Naive B cell (primary cell): ENCODE measurements at regions not wholly inside any gene's neighbourhood (a gene's known extent, or its start where the extent isn't known, plus 50 kb on each side); places are given as distances from the start of the nearest gene placed in this dataset.

Experiments
- ATAC-seq, 2 donors: fragments of 150-1000 bp; cut with Tn5 transposase; 2 replicates each; pipeline ENCODE4 v1.10.0; 2021; ENCODE audit warnings: low read depth in 2 of 2, mild to moderate bottlenecking in 2 of 2, moderate library complexity in 2 of 2
- DNase-seq: peaks from one replicate; pipeline ENCODE4 v3.0.0; 2022
- H3K27ac Mint-ChIP-seq, 6 donors: one replicate each; pipeline ENCODE4 v1.8.0; 2020 to 2022; ENCODE audit warnings: mild to moderate bottlenecking in 6 of 6, mixed read lengths in 6 of 6, moderate library complexity in 5 of 6, inconsistent platforms in 2 of 6
- H3K27me3 Mint-ChIP-seq, 3 donors: one replicate each; pipeline ENCODE4 v1.8.0; 2021 to 2022; ENCODE audit warnings: mixed read lengths in 3 of 3, mild to moderate bottlenecking in 1 of 3
- H3K36me3 Mint-ChIP-seq, 2 donors: one replicate each; pipeline ENCODE4 v1.8.0; 2020 to 2022; ENCODE audit warnings: mixed read lengths in 2 of 2, inconsistent platforms in 1 of 2, mild to moderate bottlenecking in 1 of 2
- H3K4me1 Mint-ChIP-seq, 3 donors: one replicate each; pipeline ENCODE4 v1.8.0; 2020 to 2022; ENCODE audit warnings: mixed read lengths in 3 of 3, inconsistent platforms in 1 of 3, mild to moderate bottlenecking in 1 of 3, moderate library complexity in 1 of 3
- H3K4me3 Mint-ChIP-seq, 8 donors: one replicate each; pipeline ENCODE4 v1.8.0; 2020 to 2022; ENCODE audit warnings: mild to moderate bottlenecking in 8 of 8, mixed read lengths in 8 of 8, moderate library complexity in 8 of 8, inconsistent platforms in 2 of 8
- H3K9me3 Mint-ChIP-seq, 7 donors: one replicate each; pipeline ENCODE4 v1.8.0; 2020 to 2022; ENCODE audit warnings: mixed read lengths in 7 of 7, mild to moderate bottlenecking in 5 of 7, inconsistent platforms in 2 of 7, moderate library complexity in 1 of 7

GRCh38 chr1:229812148-229812547, 186.1 kb downstream of the URB2 start:
- DNase-seq (no peak), ATAC-seq (no peak)
- Mint-ChIP-seq H3K4me3 (no peak overlapping the region), H3K27me3 (peaks cover 19 to 32% (median 25%) of the 10 kb centered on the region in 3 donors), H3K27ac (no peak overlapping the region), H3K36me3 (peaks cover 10 to 24% of the 10 kb centered on the region in 2 donors), H3K4me1 (peaks cover 0 to 2% (median 0%) of the 10 kb centered on the region in 3 donors), H3K9me3 (peaks cover 5 to 30% (median 21%) of the 10 kb centered on the region in 7 donors)

GRCh38 chr1:229812693-229813092, 186.6 kb downstream of the URB2 start:
- H3K36me3 Mint-ChIP-seq, result peaks cover 10 to 24% of the 10 kb centered on the region in 2 donors
- H3K27ac Mint-ChIP-seq, result no peak overlapping the region
- ATAC-seq, result no peak
- no peak overlapping the region for H3K4me3 Mint-ChIP-seq
- DNase-seq, result no peak
- peaks cover 17 to 38% (median 25%) of the 10 kb centered on the region in 3 donors for H3K27me3 Mint-ChIP-seq
- peaks cover 0 to 2% (median 0%) of the 10 kb centered on the region in 3 donors for H3K4me1 Mint-ChIP-seq
- H3K9me3 Mint-ChIP-seq, result peaks cover 5 to 29% (median 23%) of the 10 kb centered on the region in 7 donors

GRCh38 chr1:229815076-229815475, 189.0 kb downstream of the URB2 start:
- Mint-ChIP-seq H3K4me1 (peaks cover 0 to 2% (median 0%) of the 10 kb centered on the region in 3 donors), H3K4me3 (no peak overlapping the region), H3K9me3 (peaks cover 5 to 28% (median 19%) of the 10 kb centered on the region in 7 donors), H3K27me3 (peaks cover 17 to 31% (median 22%) of the 10 kb centered on the region in 3 donors), H3K27ac (peak overlapping the region in 1 of 6 donors; percentile 0), H3K36me3 (peaks cover 7 to 11% of the 10 kb centered on the region in 2 donors)
- ATAC-seq (no peak), DNase-seq (no peak)

GRCh38 chr1:229815961-229816360, 189.9 kb downstream of the URB2 start:
- no peak overlapping the region for H3K4me3 Mint-ChIP-seq
- H3K36me3 Mint-ChIP-seq, result peaks cover 2 to 4% of the 10 kb centered on the region in 2 donors
- ATAC-seq (no peak), DNase-seq (no peak)
- peaks cover 0 to 2% (median 0%) of the 10 kb centered on the region in 3 donors for H3K4me1 Mint-ChIP-seq
- peaks cover 14 to 24% (median 17%) of the 10 kb centered on the region in 3 donors for H3K27me3 Mint-ChIP-seq
- peak overlapping the region in 1 of 6 donors; percentile 58 for H3K27ac Mint-ChIP-seq
- peaks cover 2 to 19% (median 14%) of the 10 kb centered on the region in 7 donors for H3K9me3 Mint-ChIP-seq

GRCh38 chr1:229817936-229818335, 191.9 kb downstream of the URB2 start:
- H3K4me3 Mint-ChIP-seq, result no peak overlapping the region
- no peak for ATAC-seq

GRCh38 chr1:229819091-229819490, 193.0 kb downstream of the URB2 start:
- ATAC-seq (no peak), DNase-seq (no peak)
- Mint-ChIP-seq H3K27ac (no peak overlapping the region), H3K27me3 (peaks cover 7 to 21% (median 10%) of the 10 kb centered on the region in 3 donors), H3K36me3 (peaks cover 0 to 4% of the 10 kb centered on the region in 2 donors), H3K9me3 (peaks cover 2 to 15% (median 9%) of the 10 kb centered on the region in 7 donors), H3K4me3 (no peak overlapping the region), H3K4me1 (no peaks in the 10 kb centered on the region)

More at GRCh38 chr1:229817936-229818335, 191.9 kb downstream of the URB2 start:
- Mint-ChIP-seq H3K9me3 (peaks cover 2 to 15% (median 9%) of the 10 kb centered on the region in 7 donors), H3K27me3 (peaks cover 7 to 21% (median 11%) of the 10 kb centered on the region in 3 donors), H3K36me3 (peaks cover 0 to 4% of the 10 kb centered on the region in 2 donors), H3K27ac (peak overlapping the region in 1 of 6 donors; percentile 53), H3K4me1 (no peaks in the 10 kb centered on the region)
- DNase-seq, result no peak

- peaks cover 0 to 14% (median 7%) of the 10 kb centered on the region in 3 donors for H3K27me3 Mint-ChIP-seq
These were observed 196.0 kb downstream of the URB2 start for GRCh38 chr1:229822026-229822425.

GRCh38 chr1:229825042-229825441, 199.0 kb downstream of the URB2 start:
- DNase-seq (no peak), ATAC-seq (no peak)
- Mint-ChIP-seq H3K36me3 (peaks cover 0 to 23% of the 10 kb centered on the region in 2 donors), H3K4me1 (peaks cover 0 to 4% (median 0%) of the 10 kb centered on the region in 3 donors), H3K27me3 (peaks cover 0 to 8% (median 0%) of the 10 kb centered on the region in 3 donors), H3K9me3 (peaks cover 6 to 18% (median 11%) of the 10 kb centered on the region in 7 donors), H3K4me3 (no peak overlapping the region), H3K27ac (peak overlapping the region in 1 of 6 donors; percentile 9)

More at GRCh38 chr1:229822026-229822425, 196.0 kb downstream of the URB2 start:
- Mint-ChIP-seq H3K4me1 (peaks cover 0 to 4% (median 0%) of the 10 kb centered on the region in 3 donors), H3K27ac (no peak overlapping the region), H3K36me3 (peaks cover 4 to 9% of the 10 kb centered on the region in 2 donors), H3K9me3 (peaks cover 10 to 23% (median 14%) of the 10 kb centered on the region in 7 donors), H3K4me3 (no peak overlapping the region)
- DNase-seq (no peak), ATAC-seq (no peak)

GRCh38 chr1:229828461-229828860, 202.4 kb downstream of the URB2 start:
- H3K9me3 Mint-ChIP-seq, result peaks cover 6 to 18% (median 11%) of the 10 kb centered on the region in 7 donors
- peaks cover 0 to 4% (median 0%) of the 10 kb centered on the region in 3 donors for H3K4me1 Mint-ChIP-seq
- H3K27ac Mint-ChIP-seq, result no peak overlapping the region
- H3K36me3 Mint-ChIP-seq, result peaks cover 13 to 31% of the 10 kb centered on the region in 2 donors
- peaks cover 0 to 29% (median 5%) of the 10 kb centered on the region in 3 donors for H3K27me3 Mint-ChIP-seq
- H3K4me3 Mint-ChIP-seq, result no peak overlapping the region
- ATAC-seq (no peak), DNase-seq (no peak)

- Mint-ChIP-seq H3K4me1 (no peaks in the 10 kb centered on the region), H3K9me3 (peaks cover 0 to 6% (median 3%) of the 10 kb centered on the region in 7 donors), H3K27me3 (peaks cover 5 to 28% (median 6%) of the 10 kb centered on the region in 3 donors), H3K4me3 (no peak overlapping the region), H3K36me3 (peaks cover 13 to 15% of the 10 kb centered on the region in 2 donors), H3K27ac (peak overlapping the region in 1 of 6 donors; percentile 31)
- ATAC-seq, result no peak
- DNase-seq, result no peak
These were observed 206.6 kb downstream of the URB2 start for GRCh38 chr1:229832695-229833094.

GRCh38 chr1:229834230-229834629, 208.2 kb downstream of the URB2 start:
- H3K9me3 Mint-ChIP-seq, result peaks cover 0 to 2% (median 0%) of the 10 kb centered on the region in 7 donors
- H3K36me3 Mint-ChIP-seq, result peaks cover 8 to 13% of the 10 kb centered on the region in 2 donors
- no peak overlapping the region for H3K27ac Mint-ChIP-seq
- no peak for ATAC-seq
- no peaks in the 10 kb centered on the region for H3K4me1 Mint-ChIP-seq
- peaks cover 5 to 21% (median 6%) of the 10 kb centered on the region in 3 donors for H3K27me3 Mint-ChIP-seq
- no peak for DNase-seq
- H3K4me3 Mint-ChIP-seq, result no peak overlapping the region

- H3K36me3 Mint-ChIP-seq, result peaks cover 8 to 13% of the 10 kb centered on the region in 2 donors
- no peak overlapping the region for H3K4me3 Mint-ChIP-seq
- ATAC-seq (no peak), DNase-seq (no peak)
- H3K9me3 Mint-ChIP-seq, result peaks cover 0 to 2% (median 0%) of the 10 kb centered on the region in 7 donors
- peaks cover 5 to 21% (median 6%) of the 10 kb centered on the region in 3 donors for H3K27me3 Mint-ChIP-seq
- H3K27ac Mint-ChIP-seq, result no peak overlapping the region
- H3K4me1 Mint-ChIP-seq, result peaks cover 0 to 10% (median 0%) of the 10 kb centered on the region in 3 donors
These were observed 209.2 kb downstream of the URB2 start for GRCh38 chr1:229835226-229835625.

- Mint-ChIP-seq H3K27me3 (peaks cover 5 to 13% (median 6%) of the 10 kb centered on the region in 3 donors), H3K4me3 (no peak overlapping the region), H3K36me3 (peaks cover under 1 to 7% of the 10 kb centered on the region in 2 donors), H3K4me1 (peaks cover 3 to 21% (median 6%) of the 10 kb centered on the region in 3 donors), H3K27ac (no peak overlapping the region), H3K9me3 (peaks cover 0 to 2% (median 0%) of the 10 kb centered on the region in 7 donors)
- no peak for DNase-seq
- ATAC-seq, result no peak
These were observed 210.3 kb downstream of the URB2 start for GRCh38 chr1:229836324-229836723.

GRCh38 chr1:229838204-229838603, 212.2 kb downstream of the URB2 start:
- Mint-ChIP-seq H3K27me3 (peaks cover 0 to 6% (median 0%) of the 10 kb centered on the region in 3 donors), H3K27ac (no peak overlapping the region), H3K4me1 (peaks cover 10 to 30% (median 13%) of the 10 kb centered on the region in 3 donors), H3K9me3 (peaks cover 0 to 2% (median 0%) of the 10 kb centered on the region in 7 donors), H3K36me3 (no peaks in the 10 kb centered on the region), H3K4me3 (no peak overlapping the region)
- ATAC-seq (no peak), DNase-seq (no peak)
